Retinal pigment epithelial cell (primary cell): ENCODE measurements at regions not wholly inside any gene's neighbourhood (a gene's known extent, or its start where the extent isn't known, plus 50 kb on each side); places are given as distances from the start of the nearest gene placed in this dataset.

Experiments used
- DNase-seq: peaks from one replicate; pipeline ENCODE4 v3.0.0-alpha.2; 2010; ENCODE audit warnings: low read depth
- H3K4me3 ChIP-seq: 2 replicates; pipeline ENCODE4 v1.5.1; 2011; ENCODE audit warnings: mild to moderate bottlenecking, low read length, control low read depth, moderate library complexity
- CTCF ChIP-seq: conservative IDR thresholded peaks from 2 replicates; pipeline ENCODE4 v1.5.1; 2011; ENCODE audit warnings: low read depth, low read length, control low read depth, inconsistent platforms

GRCh38 chr9:81125446-81126092, 563.8 kb downstream of the TLE1 start:
- TF ChIP-seq CTCF: no peak
- DNase-seq: no peak
- no peak overlapping the region for H3K4me3 ChIP-seq

GRCh38 chr9:81123526-81123925, 565.8 kb downstream of the TLE1 start:
- no peak overlapping the region for H3K4me3 ChIP-seq
- no peak for TF ChIP-seq CTCF
- no peak for DNase-seq

- no peak for DNase-seq
- H3K4me3 ChIP-seq: no peak overlapping the region
- no peak for TF ChIP-seq CTCF
Observed at GRCh38 chr9:81122749-81123148, 566.6 kb downstream of the TLE1 start.

- H3K4me3 ChIP-seq: no peak overlapping the region
- DNase-seq: no peak
- TF ChIP-seq CTCF: no peak
Observed at GRCh38 chr9:81119591-81119990, 569.8 kb downstream of the TLE1 start.

GRCh38 chr9:81118416-81118815, 570.9 kb downstream of the TLE1 start:
- no peak for DNase-seq
- TF ChIP-seq CTCF: no peak
- no peak overlapping the region for H3K4me3 ChIP-seq

- DNase-seq: no peak
- TF ChIP-seq CTCF: no peak
- no peak overlapping the region for H3K4me3 ChIP-seq
Observed at GRCh38 chr9:81116340-81117137, 572.8 kb downstream of the TLE1 start.
